ENCODE measurements at regions not wholly inside any gene's neighbourhood (a gene's known extent, or its start where the extent isn't known, plus 50 kb on each side); places are given as distances from the start of the nearest gene placed in this dataset.

- TF ChIP-seq CTCF (IDR thresholded peaks at IDR 0.05), result no peak
- no peaks in the 10 kb centered on the region for H3K4me1 Mint-ChIP-seq
- H3K4me3 Mint-ChIP-seq, result no peak overlapping the region
- Histone ChIP-seq H4K20me1 (ENCODE audit: insufficient read depth, low read length) (no peaks in the 10 kb centered on the region), H2AFZ (ENCODE audit: insufficient read depth, low read depth, low read length, poor library complexity, severe bottlenecking) (no peak overlapping the region), H3K36me3 (replicated peaks in 1 of 2; ENCODE audit: control insufficient read depth in 1 of 2, insufficient read depth in 2 of 2, low read length in 2 of 2) (no peaks in the 10 kb centered on the region), H3K27ac (ENCODE audit: low read depth in 1 of 2, low read length in 2 of 2) (no peak overlapping the region), H3K27me3 (ENCODE audit: control insufficient read depth in 2 of 2, insufficient read depth in 2 of 2, low read length in 2 of 2) (no peaks in the 10 kb centered on the region), H3K79me2 (ENCODE audit: insufficient read depth, low read length) (no peaks in the 10 kb centered on the region), H3K9me3 (replicated peaks in 1 of 2; ENCODE audit: control insufficient read depth in 1 of 2, insufficient read depth in 1 of 2, low read length in 2 of 2) (peaks cover 0 to 3% of the 10 kb centered on the region in 2 donors), H3K4me3 (replicated peaks in 1 of 3; ENCODE audit: low read depth in 2 of 3, low read length in 3 of 3) (no peak overlapping the region), H3K9ac (ENCODE audit: insufficient read depth, low read length, poor library complexity, severe bottlenecking) (no peak overlapping the region), H3K4me2 (replicated peaks; ENCODE audit: extremely low read depth, low read length, poor library complexity, severe bottlenecking) (no peak overlapping the region), H3K4me1 (ENCODE audit: control insufficient read depth in 1 of 2, insufficient read depth in 2 of 2, low read length in 2 of 2) (no peaks in the 10 kb centered on the region)
- no peak for DNase-seq
- WGBS (ENCODE audit: insufficient coverage), result no CpG with 5 or more reads among the region's 3 CpGs
- no peaks in the 10 kb centered on the region for H3K36me3 Mint-ChIP-seq
- intact Hi-C loops (cut with micrococcal nuclease), result no loop called here
- H3K9me3 Mint-ChIP-seq, result peaks cover 0 to 6% (median 2%) of the 10 kb centered on the region in 7 donors
- H3K27me3 Mint-ChIP-seq (ENCODE audit: low read depth in 3 of 3), result no peaks in the 10 kb centered on the region
- no peak overlapping the region for H3K27ac Mint-ChIP-seq
Observed at GRCh38 chr10:36465604-36466379, 659.6 kb upstream of the ANKRD30A start.

GRCh38 chr10:36464291-36464690, 661.1 kb upstream of the ANKRD30A start:
- peaks cover 0 to 5% of the 10 kb centered on the region in 2 donors for H3K9me3 ChIP-seq (replicated peaks in 1 of 2; ENCODE audit: control insufficient read depth in 1 of 2, insufficient read depth in 1 of 2, low read length in 2 of 2)
- no peak overlapping the region for H3K27ac ChIP-seq (ENCODE audit: low read depth in 1 of 2, low read length in 2 of 2)
- H3K27me3 ChIP-seq (ENCODE audit: control insufficient read depth in 2 of 2, insufficient read depth in 2 of 2, low read length in 2 of 2), result no peaks in the 10 kb centered on the region
- no peak overlapping the region for H3K9ac ChIP-seq (ENCODE audit: insufficient read depth, low read length, poor library complexity, severe bottlenecking)
- H3K4me3 ChIP-seq (replicated peaks in 1 of 3; ENCODE audit: low read depth in 2 of 3, low read length in 3 of 3), result no peak overlapping the region
- no peak for TF ChIP-seq CTCF (IDR thresholded peaks at IDR 0.05)
- H2AFZ ChIP-seq (ENCODE audit: insufficient read depth, low read depth, low read length, poor library complexity, severe bottlenecking), result no peak overlapping the region
- no peak overlapping the region for H3K4me2 ChIP-seq (replicated peaks; ENCODE audit: extremely low read depth, low read length, poor library complexity, severe bottlenecking)
- no peaks in the 10 kb centered on the region for H3K4me1 Mint-ChIP-seq
- no peaks in the 10 kb centered on the region for H4K20me1 ChIP-seq (ENCODE audit: insufficient read depth, low read length)
- DNase-seq, result no peak
- peaks cover 0 to 6% (median 2%) of the 10 kb centered on the region in 7 donors for H3K9me3 Mint-ChIP-seq
- H3K79me2 ChIP-seq (ENCODE audit: insufficient read depth, low read length), result no peaks in the 10 kb centered on the region
- no CpG with 5 or more reads among the region's 1 CpG for WGBS (ENCODE audit: insufficient coverage)
- intact Hi-C loops (cut with micrococcal nuclease), result no loop called here
- H3K36me3 ChIP-seq (replicated peaks in 1 of 2; ENCODE audit: control insufficient read depth in 1 of 2, insufficient read depth in 2 of 2, low read length in 2 of 2), result no peaks in the 10 kb centered on the region
- H3K27ac Mint-ChIP-seq, result no peak overlapping the region
- H3K4me3 Mint-ChIP-seq, result no peak overlapping the region
- no peaks in the 10 kb centered on the region for H3K36me3 Mint-ChIP-seq
- H3K4me1 ChIP-seq (ENCODE audit: control insufficient read depth in 1 of 2, insufficient read depth in 2 of 2, low read length in 2 of 2), result no peaks in the 10 kb centered on the region
- no peaks in the 10 kb centered on the region for H3K27me3 Mint-ChIP-seq (ENCODE audit: low read depth in 3 of 3)
